Peyer's patch (tissue), 4 donors: ENCODE measurements at regions not wholly inside any gene's neighbourhood (a gene's known extent, or its start where the extent isn't known, plus 50 kb on each side); places are given as distances from the start of the nearest gene placed in this dataset.

Experiments used
- DNase-seq, 3 donors: peaks; one replicate each; pipeline ENCODE4 v3.0.0-alpha.2; 2017 to 2019
- H3K27ac ChIP-seq, 4 donors: fragments of 200-600 bp; sonication (generic); one replicate each; pipeline ENCODE4 v1.5.1; 2016 to 2019
- H3K27me3 ChIP-seq, 2 donors: fragments of 200-600 bp; sonication (generic); one replicate each; pipeline ENCODE4 v1.5.1; 2019
- H3K36me3 ChIP-seq, 3 donors: fragments of 200-600 bp; sonication (generic); one replicate each; pipeline ENCODE4 v1.5.1; 2016 to 2019
- H3K4me1 ChIP-seq, 4 donors: fragments of 200-600 bp; sonication (generic); one replicate each; pipeline ENCODE4 v1.5.1; 2016 to 2019
- H3K4me3 ChIP-seq, 4 donors: fragments of 200-600 bp; sonication (generic); 1 replicate in 3 of 4; 2 replicates in 1 of 4; pipeline ENCODE4 v1.5.1; 2016 to 2019; ENCODE audit warnings: mild to moderate bottlenecking in 1 of 4
- H3K9me3 ChIP-seq, 4 donors: fragments of 200-600 bp; sonication (generic); one replicate each; pipeline ENCODE4 v1.5.1; 2016 to 2019; ENCODE audit warnings: mild to moderate bottlenecking in 1 of 4
- POLR2A ChIP-seq, 2 donors: fragments of 450-650 bp; IDR thresholded peaks; one replicate each; pipeline ENCODE4 v1.5.1; 2017; ENCODE audit warnings: antibody characterized with exemption in 2 of 2, mild to moderate bottlenecking in 2 of 2, moderate library complexity in 2 of 2
- TF ChIP-seq, protein P1 (sequence below), 6 experiments: fragments of 450-650 bp in 4 of 6; fragments of 200-600 bp in 2 of 6; sonication (generic) in 1 of 6; IDR thresholded peaks; one replicate each; pipeline ENCODE4 v1.5.1; 2017 to 2019; ENCODE audit warnings: antibody characterized with exemption in 6 of 6, mild to moderate bottlenecking in 3 of 6, moderate library complexity in 1 of 6

- H3K4me3 ChIP-seq: no peak overlapping the region
- no peak for DNase-seq
- H3K27me3 ChIP-seq: no peaks in the 10 kb centered on the region
- no peaks in the 10 kb centered on the region for H3K9me3 ChIP-seq
- H3K27ac ChIP-seq: no peak overlapping the region
- peaks cover 0 to 2% (median 0%) of the 10 kb centered on the region in 4 donors for H3K4me1 ChIP-seq
- TF ChIP-seq POLR2A (IDR thresholded peaks at IDR 0.05): no peak
- TF ChIP-seq, protein P1, sequence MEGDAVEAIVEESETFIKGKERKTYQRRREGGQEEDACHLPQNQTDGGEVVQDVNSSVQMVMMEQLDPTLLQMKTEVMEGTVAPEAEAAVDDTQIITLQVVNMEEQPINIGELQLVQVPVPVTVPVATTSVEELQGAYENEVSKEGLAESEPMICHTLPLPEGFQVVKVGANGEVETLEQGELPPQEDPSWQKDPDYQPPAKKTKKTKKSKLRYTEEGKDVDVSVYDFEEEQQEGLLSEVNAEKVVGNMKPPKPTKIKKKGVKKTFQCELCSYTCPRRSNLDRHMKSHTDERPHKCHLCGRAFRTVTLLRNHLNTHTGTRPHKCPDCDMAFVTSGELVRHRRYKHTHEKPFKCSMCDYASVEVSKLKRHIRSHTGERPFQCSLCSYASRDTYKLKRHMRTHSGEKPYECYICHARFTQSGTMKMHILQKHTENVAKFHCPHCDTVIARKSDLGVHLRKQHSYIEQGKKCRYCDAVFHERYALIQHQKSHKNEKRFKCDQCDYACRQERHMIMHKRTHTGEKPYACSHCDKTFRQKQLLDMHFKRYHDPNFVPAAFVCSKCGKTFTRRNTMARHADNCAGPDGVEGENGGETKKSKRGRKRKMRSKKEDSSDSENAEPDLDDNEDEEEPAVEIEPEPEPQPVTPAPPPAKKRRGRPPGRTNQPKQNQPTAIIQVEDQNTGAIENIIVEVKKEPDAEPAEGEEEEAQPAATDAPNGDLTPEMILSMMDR (IDR thresholded peaks at IDR 0.05): no peak
- no peaks in the 10 kb centered on the region for H3K36me3 ChIP-seq
Measured at GRCh38 chr6:56739836-56740815, 97.4 kb upstream of the DST start.

DNA sequence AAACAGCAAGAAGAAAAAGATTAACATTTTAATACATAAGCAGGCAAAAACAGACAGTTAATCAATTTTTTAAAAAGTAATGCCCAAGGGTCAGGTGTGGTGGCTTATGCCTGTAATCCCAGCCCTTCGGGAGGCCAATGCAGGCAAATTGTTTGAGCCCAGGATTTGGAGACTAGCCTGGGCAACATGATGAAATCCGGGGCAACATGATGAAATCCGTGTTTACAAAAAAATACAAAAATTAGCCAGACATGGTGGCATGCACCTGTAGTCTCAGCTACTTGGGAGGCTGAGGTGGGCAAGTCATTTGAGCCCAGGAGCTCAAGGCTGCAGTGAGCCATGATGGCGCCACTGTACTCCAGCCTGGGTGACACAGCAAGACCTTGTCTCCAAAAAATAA is 94.1 kb upstream of the DST start:
- Histone ChIP-seq H3K4me1 (peaks cover 0 to 2% (median 0%) of the 10 kb centered on the region in 4 donors), H3K4me3 (no peak overlapping the region), H3K36me3 (no peaks in the 10 kb centered on the region), H3K27me3 (no peaks in the 10 kb centered on the region), H3K9me3 (no peaks in the 10 kb centered on the region), H3K27ac (no peak overlapping the region)
- DNase-seq: no peak
- TF ChIP-seq, protein P1 (IDR thresholded peaks at IDR 0.05): no peak
- no peak for TF ChIP-seq POLR2A (IDR thresholded peaks at IDR 0.05)

- Histone ChIP-seq H3K27ac (no peak overlapping the region), H3K4me3 (no peak overlapping the region), H3K9me3 (no peaks in the 10 kb centered on the region), H3K27me3 (no peaks in the 10 kb centered on the region), H3K4me1 (peaks cover 0 to 7% (median 0%) of the 10 kb centered on the region in 4 donors), H3K36me3 (no peaks in the 10 kb centered on the region)
- no peak for DNase-seq
- TF ChIP-seq POLR2A (IDR thresholded peaks at IDR 0.05): no peak
- TF ChIP-seq, protein P1 (IDR thresholded peaks at IDR 0.05): no peak
Measured at GRCh38 chr6:56734335-56734734, 91.6 kb upstream of the DST start.

- H3K4me3 ChIP-seq: no peak overlapping the region
- no peaks in the 10 kb centered on the region for H3K9me3 ChIP-seq
- peaks cover 0 to 7% (median 0%) of the 10 kb centered on the region in 4 donors for H3K4me1 ChIP-seq
- TF ChIP-seq POLR2A (IDR thresholded peaks at IDR 0.05): no peak
- TF ChIP-seq, protein P1 (IDR thresholded peaks at IDR 0.05): no peak
- no peak for DNase-seq
- no peaks in the 10 kb centered on the region for H3K36me3 ChIP-seq
- no peaks in the 10 kb centered on the region for H3K27me3 ChIP-seq
- H3K27ac ChIP-seq: no peak overlapping the region
Measured at GRCh38 chr6:56733211-56733697, 90.6 kb upstream of the DST start.

GRCh38 chr6:56732517-56732916 is 89.8 kb upstream of the DST start:
- TF ChIP-seq, protein P1 (IDR thresholded peaks at IDR 0.05): no peak
- TF ChIP-seq POLR2A (IDR thresholded peaks at IDR 0.05): no peak
- peaks cover 0 to 7% (median 0%) of the 10 kb centered on the region in 4 donors for H3K4me1 ChIP-seq

More at GRCh38 chr6:56732517-56732916, 89.8 kb upstream of the DST start:
- no peak overlapping the region for H3K4me3 ChIP-seq
- H3K27ac ChIP-seq: no peak overlapping the region
- no peaks in the 10 kb centered on the region for H3K9me3 ChIP-seq
- no peaks in the 10 kb centered on the region for H3K27me3 ChIP-seq
- DNase-seq: no peak
- H3K36me3 ChIP-seq: no peaks in the 10 kb centered on the region
